GM19463 (cell line): ENCODE measurements at regions not wholly inside any gene's neighbourhood (a gene's known extent, or its start where the extent isn't known, plus 50 kb on each side); places are given as distances from the start of the nearest gene placed in this dataset.

Experiments used
- ATAC-seq: cut with Tn5 transposase; IDR thresholded peaks from one replicate; pipeline ENCODE4 v1.9.1; 2021; ENCODE audit warnings: mild to moderate bottlenecking, moderate library complexity; ENCODE audit not compliant: unreplicated experiment

- ATAC-seq, result no peak
Measured at GRCh38 chr4:122300776-122301175, 78.0 kb upstream of the ADAD1 start.

GRCh38 chr4:122305853-122306252, 73.0 kb upstream of the ADAD1 start:
- ATAC-seq, result no peak

DNA sequence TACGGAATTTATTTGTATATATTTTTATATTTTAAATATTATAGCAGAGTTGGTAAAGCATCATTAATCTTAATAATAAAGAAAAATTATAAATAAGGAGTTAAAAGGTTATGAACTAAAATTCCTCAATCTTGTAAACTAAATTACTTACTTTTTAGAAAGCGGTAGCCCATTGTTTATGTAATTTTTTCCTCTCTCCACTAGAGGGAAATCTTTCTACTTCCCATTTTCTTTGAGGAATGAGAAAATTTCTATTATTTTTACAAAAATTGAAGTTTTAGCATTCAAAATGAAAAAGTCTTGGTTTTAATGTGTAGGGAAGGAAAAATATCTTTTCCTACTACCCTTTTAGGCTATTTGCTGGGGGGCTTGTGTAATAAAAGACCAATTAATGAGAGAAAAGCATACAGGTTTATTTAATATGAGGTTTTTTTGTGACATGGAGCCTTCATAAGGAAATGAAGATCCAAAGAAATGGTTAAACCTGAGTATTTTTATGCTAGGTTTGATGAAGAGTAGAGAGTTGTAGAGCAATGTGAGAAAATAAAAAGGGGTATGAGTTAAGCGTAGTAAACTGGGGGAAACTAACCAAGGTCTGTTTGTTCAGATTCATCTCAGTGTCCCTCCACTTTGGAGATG, 68.7 kb upstream of the ADAD1 start:
- no peak for ATAC-seq

DNA sequence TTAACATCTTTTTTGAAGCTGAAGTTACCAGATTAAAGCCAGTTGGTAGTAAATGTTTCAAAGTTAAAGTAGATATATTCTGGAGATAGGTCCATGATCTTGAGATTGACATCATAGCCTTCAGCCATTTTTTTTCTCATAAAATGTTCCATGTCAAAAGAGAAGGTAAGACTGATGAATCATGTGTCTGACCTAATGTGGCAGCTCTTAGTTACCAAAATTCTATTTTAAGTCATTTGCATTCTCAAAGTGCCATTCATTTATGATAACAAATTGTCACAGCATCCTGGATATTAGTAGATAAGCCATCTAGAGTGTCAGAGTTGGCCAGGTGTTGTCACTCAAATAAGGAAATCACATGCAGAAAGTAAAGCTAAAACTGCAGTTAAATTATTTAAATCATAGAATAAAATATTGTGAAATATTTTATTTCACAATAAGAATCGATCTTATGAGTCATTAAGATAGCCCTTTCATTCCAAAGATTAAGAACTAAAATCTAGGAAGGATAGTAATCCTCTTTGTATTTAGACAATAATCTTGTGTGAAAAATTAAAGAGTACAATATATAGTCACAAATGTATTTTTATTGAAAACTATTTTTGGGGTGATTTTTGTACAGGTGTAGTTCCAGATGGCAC, 65.7 kb upstream of the ADAD1 start:
- no peak for ATAC-seq

GRCh38 chr4:122326908-122327307, 51.9 kb upstream of the ADAD1 start:
- ATAC-seq, result no peak

- ATAC-seq, result no peak
Measured at GRCh38 chr4:122328893-122329292, 49.9 kb upstream of the ADAD1 start.
